ENCODE measurements at regions not wholly inside any gene's neighbourhood (a gene's known extent, or its start where the extent isn't known, plus 50 kb on each side); places are given as distances from the start of the nearest gene placed in this dataset.

DNA sequence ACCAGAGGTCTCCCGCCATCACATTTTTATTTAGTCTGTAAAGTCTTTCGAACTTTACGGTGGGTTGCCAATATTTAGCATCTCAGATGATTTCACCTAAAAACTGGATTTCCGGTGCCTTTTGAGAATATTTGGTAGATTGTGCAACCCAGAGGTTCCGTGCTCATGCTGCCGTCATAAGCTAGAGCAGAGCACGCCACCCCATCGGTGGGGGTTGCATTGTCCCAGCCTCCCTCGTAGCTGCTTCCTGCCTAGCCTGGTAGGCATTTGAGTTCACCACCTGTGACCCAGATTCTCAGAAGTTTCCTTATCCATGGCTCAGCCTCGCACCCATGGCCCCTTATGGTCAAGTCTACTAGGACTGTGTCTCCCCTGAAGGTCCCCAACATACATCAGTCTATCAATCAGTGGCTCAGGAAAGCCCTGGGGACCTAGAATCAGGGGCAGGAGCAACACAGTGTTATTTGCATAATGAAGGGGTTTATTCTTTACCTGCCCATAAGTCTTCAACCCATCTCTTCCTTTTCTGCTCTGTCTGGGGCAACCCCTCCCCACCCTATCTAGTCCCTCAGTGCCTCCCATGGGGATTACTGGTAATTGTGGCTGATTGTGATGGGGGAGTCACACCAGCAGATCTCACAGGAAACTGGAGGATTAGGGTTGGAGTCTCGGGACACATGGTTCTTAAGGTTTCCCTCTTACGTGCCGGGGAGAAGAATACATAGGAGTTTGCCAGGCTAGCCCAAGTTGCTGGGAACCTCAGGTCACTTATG is 152.3 kb downstream of the PHETA1 start:
- TF ChIP-seq YY1 (IDR thresholded peaks at IDR 0.05; ENCODE audit: low read depth) (no peak), NFIC (IDR thresholded peaks at IDR 0.05) (no peak), RAD21 (IDR thresholded peaks at IDR 0.05; ENCODE audit: low read depth) (no peak), EP300 (IDR thresholded peaks at IDR 0.05; ENCODE audit: borderline replicate concordance) (no peak)
- TF ChIP-seq, protein P1, sequence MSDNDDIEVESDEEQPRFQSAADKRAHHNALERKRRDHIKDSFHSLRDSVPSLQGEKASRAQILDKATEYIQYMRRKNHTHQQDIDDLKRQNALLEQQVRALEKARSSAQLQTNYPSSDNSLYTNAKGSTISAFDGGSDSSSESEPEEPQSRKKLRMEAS (IDR thresholded peaks at IDR 0.05) = no peak

Measured in Ishikawa (cell line).